B cell (primary cell): ENCODE measurements at regions not wholly inside any gene's neighbourhood (a gene's known extent, or its start where the extent isn't known, plus 50 kb on each side); places are given as distances from the start of the nearest gene placed in this dataset.

ENCODE experiments used
- ATAC-seq: fragments of 200-7000 bp; cut with Tn5 transposase; one replicate; pipeline ENCODE4 v1.10.0; 2021; ENCODE audit warnings: low read depth, mild to moderate bottlenecking, moderate number of reproducible peaks, moderate library complexity
- CTCF ChIA-PET: fragments of 350-600 bp; sonication (Branson Sonifier 250); formaldehyde crosslinking; loops from one replicate; lab custom pipeline; 2021; ENCODE audit warnings: antibody characterized with exemption, inconsistent platforms; lab: Charles Lee
- POLR2A ChIA-PET: fragments of 350-600 bp; sonication (Branson Sonifier 250); formaldehyde crosslinking; loops from one replicate; lab custom pipeline; 2021; ENCODE audit warnings: antibody characterized with exemption; lab: Charles Lee
- DNase-seq: peaks from one replicate; pipeline ENCODE4 v3.0.0; 2013
- H2AFZ ChIP-seq: 2 replicates; pipeline ENCODE4 v1.6.1; 2012; ENCODE audit warnings: mild to moderate bottlenecking, low read depth, low read length; ENCODE audit not compliant: insufficient read depth, poor library complexity, severe bottlenecking
- H3K27ac ChIP-seq, 2 donors: 1 replicate in 1 of 2; 2 replicates in 1 of 2; pipeline ENCODE4 v1.5.1; 2012 to 2013; ENCODE audit warnings: low read length in 2 of 2, mild to moderate bottlenecking in 2 of 2, moderate library complexity in 1 of 2
- H3K27me3 ChIP-seq, 4 experiments: fragments of 200-600 bp in 1 of 4; sonication (generic) in 1 of 4; replicated peaks in 1 of 4; 1 replicate in 2 of 4; 2 replicates in 2 of 4; pipeline versions ENCODE4 v1.6.1 to v1.7.0; 2013 to 2016; ENCODE audit warnings: low read length in 3 of 4, mild to moderate bottlenecking in 2 of 4, mixed read lengths in 1 of 4, moderate library complexity in 1 of 4; ENCODE audit not compliant: insufficient read depth in 4 of 4, control insufficient read depth in 3 of 4; ENCODE audit errors: control extremely low read depth in 1 of 4
- H3K36me3 ChIP-seq, 2 experiments: replicated peaks in 1 of 2; 1 replicate in 1 of 2; 2 replicates in 1 of 2; pipeline versions ENCODE4 v1.6.1 to v1.7.1; 2013; ENCODE audit warnings: low read length in 1 of 2; ENCODE audit not compliant: insufficient read depth in 2 of 2, control insufficient read depth in 1 of 2; ENCODE audit errors: control extremely low read depth in 1 of 2, extremely low read depth in 1 of 2
- H3K4me1 ChIP-seq, 2 donors: fragments of 200-600 bp in 1 of 2; sonication (generic) in 1 of 2; 1 replicate in 1 of 2; 2 replicates in 1 of 2; pipeline versions ENCODE4 v1.5.1 to v1.6.1; 2013 to 2017; ENCODE audit warnings: low read length in 2 of 2; ENCODE audit not compliant: control insufficient read depth in 2 of 2, insufficient read depth in 2 of 2
- H3K4me2 ChIP-seq: replicated peaks from 2 replicates; pipeline ENCODE3; 2012; ENCODE audit warnings: mild to moderate bottlenecking, low read depth, low read length; ENCODE audit not compliant: poor library complexity, severe bottlenecking
- H3K4me3 ChIP-seq, 5 experiments: fragments of 200-600 bp in 1 of 5; sonication (generic) in 1 of 5; 1 replicate in 3 of 5; 2 replicates in 2 of 5; pipeline versions ENCODE4 v1.5.1 to v1.7.0; 2011 to 2016; ENCODE audit warnings: low read length in 4 of 5, mild to moderate bottlenecking in 4 of 5, low read depth in 2 of 5, control low read depth in 1 of 5, moderate library complexity in 1 of 5; ENCODE audit not compliant: insufficient read depth in 1 of 5; ENCODE audit errors: control extremely low read depth in 1 of 5, extremely low read depth in 1 of 5
- H3K79me2 ChIP-seq: fragments of 200-600 bp; sonication (generic); one replicate; pipeline ENCODE4 v1.6.0; 2016; ENCODE audit warnings: low read length; ENCODE audit not compliant: control insufficient read depth, insufficient read depth
- H3K9ac ChIP-seq: fragments of 200-600 bp; sonication (generic); 2 replicates; pipeline ENCODE4 v1.6.1; 2017; ENCODE audit warnings: mild to moderate bottlenecking, low read length, moderate library complexity
- H3K9me3 ChIP-seq, 3 donors: one replicate each; pipeline versions ENCODE4 v1.6.1 to v1.7.1; 2013; ENCODE audit warnings: low read length in 2 of 3; ENCODE audit not compliant: control insufficient read depth in 2 of 3, insufficient read depth in 1 of 3; ENCODE audit errors: control extremely low read depth in 1 of 3
- H4K20me1 ChIP-seq: 2 replicates; pipeline ENCODE4 v1.6.0; 2012; ENCODE audit warnings: mild to moderate bottlenecking, low read length; ENCODE audit not compliant: insufficient read depth, control insufficient read depth, poor library complexity, severe bottlenecking
- H3K27ac Mint-ChIP-seq: one replicate; pipeline ENCODE4 v1.8.0; 2021; ENCODE audit warnings: mixed read lengths
- H3K27me3 Mint-ChIP-seq: one replicate; pipeline ENCODE4 v1.8.0; 2021; ENCODE audit warnings: mixed read lengths
- H3K4me1 Mint-ChIP-seq: one replicate; pipeline ENCODE4 v1.8.0; 2021; ENCODE audit warnings: mixed read lengths
- H3K4me3 Mint-ChIP-seq: one replicate; pipeline ENCODE4 v1.8.0; 2021; ENCODE audit warnings: mixed read lengths
- H3K9me3 Mint-ChIP-seq: one replicate; pipeline ENCODE4 v1.8.0; 2022; ENCODE audit warnings: mixed read lengths; ENCODE audit not compliant: insufficient read depth
- EZH2 ChIP-seq: IDR thresholded peaks from 2 replicates; pipeline ENCODE4 v1.6.1; 2012; ENCODE audit warnings: borderline replicate concordance, low read depth, mild to moderate bottlenecking, moderate library complexity, low read length; ENCODE audit not compliant: insufficient read depth, poor library complexity, severe bottlenecking
- WGBS: methylation state at CpG from one replicate; pipeline ENCODE4 v1.1.5; 2013; ENCODE audit warnings: missing lambda C conversion rate; ENCODE audit not compliant: insufficient coverage; 5-methylcytosine and 5-hydroxymethylcytosine counted together
- intact Hi-C: fragments of 100-400 bp; cut with micrococcal nuclease; formaldehyde crosslinking; loops from one replicate; pipeline ENCODE4 v1.10.0; 2022
- TF ChIP-seq, protein P1 (sequence below): fragments of 200-600 bp; IDR thresholded peaks from one replicate; pipeline ENCODE4 v1.8.0; 2022; ENCODE audit warnings: antibody characterized with exemption, mild to moderate bottlenecking

DNA sequence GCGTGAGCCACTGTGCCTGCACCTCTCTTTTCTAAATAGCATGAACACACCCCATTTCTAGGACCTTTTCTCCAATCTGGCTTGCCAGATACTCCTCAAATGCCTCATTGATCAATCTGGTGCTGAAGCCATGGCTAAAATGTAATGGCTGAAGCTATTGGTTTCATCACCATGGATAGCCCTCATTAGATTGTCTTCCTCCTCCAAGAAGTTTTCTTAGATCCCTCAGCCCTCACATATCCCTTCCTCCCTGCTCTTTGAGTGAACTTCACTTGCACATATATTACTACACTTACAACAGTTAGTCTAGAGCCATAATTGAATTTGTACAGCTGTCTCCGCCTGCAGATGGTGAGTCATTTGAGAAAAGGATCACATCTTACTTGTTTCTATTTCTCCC lies 77.9 kb upstream of the TOX3 start:
- no peak overlapping the region for H3K27ac Mint-ChIP-seq
- Histone ChIP-seq H2AFZ (no peak overlapping the region), H3K4me3 (no peak overlapping the region), H3K36me3 (no peaks in the 10 kb centered on the region), H4K20me1 (no peaks in the 10 kb centered on the region), H3K9ac (no peak overlapping the region), H3K4me2 (no peak overlapping the region), H3K27me3 (no peaks in the 10 kb centered on the region), H3K4me1 (no peaks in the 10 kb centered on the region), H3K9me3 (no peaks in the 10 kb centered on the region), H3K27ac (no peak overlapping the region), H3K79me2 (no peaks in the 10 kb centered on the region)
- no peaks in the 10 kb centered on the region for H3K4me1 Mint-ChIP-seq
- ChIA-PET CTCF (interaction anchor here (0.6 kb wide), 1 partner anchor 73 kb away, joined by 3 read pairs; no protein-coding TSS in a partner anchor), POLR2A (no interaction called here)
- WGBS: 100% methylated on average over 1 of the region's 2 CpGs
- no peaks in the 10 kb centered on the region for H3K9me3 Mint-ChIP-seq
- intact Hi-C loops: no loop called here
- no peak overlapping the region for H3K4me3 Mint-ChIP-seq
- DNase-seq: no peak
- TF ChIP-seq EZH2: no peak
- TF ChIP-seq, protein P1, sequence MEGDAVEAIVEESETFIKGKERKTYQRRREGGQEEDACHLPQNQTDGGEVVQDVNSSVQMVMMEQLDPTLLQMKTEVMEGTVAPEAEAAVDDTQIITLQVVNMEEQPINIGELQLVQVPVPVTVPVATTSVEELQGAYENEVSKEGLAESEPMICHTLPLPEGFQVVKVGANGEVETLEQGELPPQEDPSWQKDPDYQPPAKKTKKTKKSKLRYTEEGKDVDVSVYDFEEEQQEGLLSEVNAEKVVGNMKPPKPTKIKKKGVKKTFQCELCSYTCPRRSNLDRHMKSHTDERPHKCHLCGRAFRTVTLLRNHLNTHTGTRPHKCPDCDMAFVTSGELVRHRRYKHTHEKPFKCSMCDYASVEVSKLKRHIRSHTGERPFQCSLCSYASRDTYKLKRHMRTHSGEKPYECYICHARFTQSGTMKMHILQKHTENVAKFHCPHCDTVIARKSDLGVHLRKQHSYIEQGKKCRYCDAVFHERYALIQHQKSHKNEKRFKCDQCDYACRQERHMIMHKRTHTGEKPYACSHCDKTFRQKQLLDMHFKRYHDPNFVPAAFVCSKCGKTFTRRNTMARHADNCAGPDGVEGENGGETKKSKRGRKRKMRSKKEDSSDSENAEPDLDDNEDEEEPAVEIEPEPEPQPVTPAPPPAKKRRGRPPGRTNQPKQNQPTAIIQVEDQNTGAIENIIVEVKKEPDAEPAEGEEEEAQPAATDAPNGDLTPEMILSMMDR: no peak
- H3K27me3 Mint-ChIP-seq: peaks cover 4% of the 10 kb centered on the region
- no peak for ATAC-seq

DNA sequence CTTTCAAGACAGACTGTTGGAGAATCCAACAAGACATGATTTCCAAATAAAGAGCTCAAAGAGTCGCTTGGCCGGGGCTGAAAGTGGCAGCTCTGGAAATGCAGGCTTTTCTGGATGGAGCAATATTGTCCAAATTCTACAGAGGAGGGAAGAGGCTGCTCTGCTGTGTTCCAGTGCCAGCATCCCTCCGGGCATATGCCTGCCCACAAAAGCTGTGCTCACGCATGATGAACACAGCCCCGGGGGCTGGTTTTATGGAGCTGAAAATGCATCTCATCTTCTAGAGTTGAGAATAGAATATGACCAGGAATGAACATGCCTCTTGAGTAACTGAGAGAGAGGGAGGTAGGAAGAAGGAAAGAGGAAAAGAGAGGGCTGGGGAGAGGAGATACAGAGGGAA lies 74.7 kb upstream of the TOX3 start:
- ATAC-seq (no peak), DNase-seq (no peak)
- no peaks in the 10 kb centered on the region for H4K20me1 ChIP-seq
- H3K4me1 ChIP-seq: no peaks in the 10 kb centered on the region
- no peaks in the 10 kb centered on the region for H3K36me3 ChIP-seq
- H3K4me3 Mint-ChIP-seq: no peak overlapping the region
- no peak overlapping the region for H3K4me3 ChIP-seq
- H3K27me3 ChIP-seq: no peaks in the 10 kb centered on the region
- no peaks in the 10 kb centered on the region for H3K4me1 Mint-ChIP-seq
- intact Hi-C loops: no loop called here
- peaks cover 4% of the 10 kb centered on the region for H3K27me3 Mint-ChIP-seq
- no peaks in the 10 kb centered on the region for H3K79me2 ChIP-seq
- no peak overlapping the region for H3K4me2 ChIP-seq
- H2AFZ ChIP-seq: no peak overlapping the region
- TF ChIP-seq, protein P1: no peak
- no peak for TF ChIP-seq EZH2
- H3K27ac Mint-ChIP-seq: no peak overlapping the region
- H3K9me3 ChIP-seq: no peaks in the 10 kb centered on the region
- POLR2A ChIA-PET: no interaction called here
- CTCF ChIA-PET: no interaction called here
- no peak overlapping the region for H3K27ac ChIP-seq
- no peak overlapping the region for H3K9ac ChIP-seq
- 98% methylated on average over 5 of the region's 5 CpGs for WGBS
- H3K9me3 Mint-ChIP-seq: peaks cover 2% of the 10 kb centered on the region
